ENCODE measurements at regions not wholly inside any gene's neighbourhood (a gene's known extent, or its start where the extent isn't known, plus 50 kb on each side); places are given as distances from the start of the nearest gene placed in this dataset.

- RAD21 ChIA-PET (ENCODE audit: low non-redundant PET in 1 of 2, low total read pairs in 2 of 2, uncharacterized antibody in 2 of 2, unreplicated experiment in 2 of 2): no interaction called here
- TF ChIP-seq CBX3 (IDR thresholded peaks at IDR 0.05; ENCODE audit: low read depth) (no peak), YY1 (IDR thresholded peaks at IDR 0.05; ENCODE audit: extremely low read depth, insufficient replicate concordance, low read depth, low read length) (no peak), EZH2 (IDR thresholded peaks at IDR 0.05) (no peak), TCF7L2 (IDR thresholded peaks at IDR 0.05; ENCODE audit: borderline replicate concordance, extremely low read depth, insufficient read depth, insufficient read length) (no peak), REST (IDR thresholded peaks at IDR 0.05; ENCODE audit: low read depth) (no peak), SIN3A (IDR thresholded peaks at IDR 0.05; ENCODE audit: low read depth) (no peak), MAX (IDR thresholded peaks at IDR 0.05) (no peak), POLR2AphosphoS5 (IDR thresholded peaks at IDR 0.05; ENCODE audit: low read depth, low read length) (no peak), ZNF274 (IDR thresholded peaks at IDR 0.05; ENCODE audit: low read depth, low read length) (no peak), CEBPB (IDR thresholded peaks at IDR 0.05; ENCODE audit: low read depth) (no peak), SP1 (IDR thresholded peaks at IDR 0.05; ENCODE audit: low read depth) (no peak), CTCF (IDR thresholded peaks at IDR 0.05 in 2 of 3, conservative IDR thresholded peaks at IDR 0.05 in 1 of 3; ENCODE audit: borderline replicate concordance in 1 of 3, insufficient read depth in 1 of 3, low read depth in 2 of 3, low read length in 2 of 3) (no peak)
- CTCF ChIA-PET: no interaction called here
- Histone ChIP-seq H3K27me3 (ENCODE audit: insufficient read depth, low read length) (no peaks in the 10 kb centered on the region), H3K4me1 (ENCODE audit: control insufficient read depth in 1 of 2, insufficient read depth in 2 of 2, low read length in 2 of 2) (no peaks in the 10 kb centered on the region), H4K20me1 (ENCODE audit: insufficient read depth) (no peaks in the 10 kb centered on the region), H3K27ac (ENCODE audit: low read depth, low read length) (no peak overlapping the region), H3K36me3 (ENCODE audit: control insufficient read depth in 1 of 2, insufficient read depth in 2 of 2, low read length in 2 of 2) (no peaks in the 10 kb centered on the region), H3K9me3 (ENCODE audit: control insufficient read depth in 1 of 2, insufficient read depth in 1 of 2, low read depth in 1 of 2, low read length in 2 of 2) (no peaks in the 10 kb centered on the region; a peak in 2 of 4 replicates), H3K4me2 (ENCODE audit: low read length) (no peak overlapping the region), H3K79me2 (ENCODE audit: insufficient read depth, low read length) (no peaks in the 10 kb centered on the region), H3K4me3 (replicated peaks in 1 of 2; ENCODE audit: low read depth in 1 of 2, low read length in 2 of 2) (no peak overlapping the region), H3K9ac (ENCODE audit: low read length) (no peak overlapping the region), H2AFZ (ENCODE audit: low read depth, low read length, poor library complexity, severe bottlenecking) (no peak overlapping the region), H3K9me2 (ENCODE audit: insufficient read depth) (no peaks in the 10 kb centered on the region)
- no peak for ATAC-seq
- no TSS peak for BruUV-seq (replicated peaks)
- no peak for DNase-seq (ENCODE audit: low read depth, low spot score)
- POLR2A ChIA-PET: no interaction called here
- intact Hi-C loops (cut with micrococcal nuclease): no loop called here
These were observed 246.5 kb downstream of the FBXO15 start for GRCh38 chr18:73901151-73901550.
